ENCODE measurements at regions not wholly inside any gene's neighbourhood (a gene's known extent, or its start where the extent isn't known, plus 50 kb on each side); places are given as distances from the start of the nearest gene placed in this dataset.

GRCh38 chr3:61378311-61378710 lies 127.1 kb upstream of the FHIT start:
- TF ChIP-seq CTCF (IDR thresholded peaks at IDR 0.05; ENCODE audit: low read length) (no peak), EZH2 (optimal IDR thresholded peaks at IDR 0.05; ENCODE audit: low read depth, low read length) (no peak)

Measured in MM.1S (cell line).